ENCODE measurements at regions not wholly inside any gene's neighbourhood (a gene's known extent, or its start where the extent isn't known, plus 50 kb on each side); places are given as distances from the start of the nearest gene placed in this dataset.
A peak's percentile ranks its signal among the peaks of the same experiment; 100 is the strongest.

GRCh38 chr20:58595167-58595566, 55.9 kb upstream of the STX16 start:
- TF ChIP-seq CTCF (conservative IDR thresholded peaks at IDR 0.05), result no peak
- H3K9ac ChIP-seq (ENCODE audit: extremely low read depth, low read length, poor library complexity, severe bottlenecking), result no peak overlapping the region
- Mint-ChIP-seq H3K4me1 (peaks cover 22% of the 10 kb centered on the region), H3K36me3 (ENCODE audit: low read depth) (peaks cover 6% of the 10 kb centered on the region), H3K9me3 (peaks cover 7% of the 10 kb centered on the region), H3K27ac (no peak overlapping the region), H3K27me3 (ENCODE audit: insufficient read depth) (peaks cover 5% of the 10 kb centered on the region), H3K4me3 (no peak overlapping the region)
- no peaks in the 10 kb centered on the region for H3K36me3 ChIP-seq (ENCODE audit: control insufficient read depth, insufficient read depth, low read length)
- H3K4me3 ChIP-seq (ENCODE audit: low read length), result no peak overlapping the region
- 93 to 100% methylated on average over 2 of the region's 3 CpGs for WGBS, 2 experiments (ENCODE audit: insufficient coverage in 1 of 2, insufficient read length in 1 of 2)
- H3K4me1 ChIP-seq (ENCODE audit: control insufficient read depth, insufficient read depth, low read length), result no peaks in the 10 kb centered on the region
- no peaks in the 10 kb centered on the region for H3K9me3 ChIP-seq (ENCODE audit: control insufficient read depth, low read length)
- no peak overlapping the region for H3K27ac ChIP-seq (ENCODE audit: low read depth, low read length)
- no peak for DNase-seq
- H3K27me3 ChIP-seq (ENCODE audit: control insufficient read depth, insufficient read depth, low read length, poor library complexity, severe bottlenecking), result no peaks in the 10 kb centered on the region

DNA sequence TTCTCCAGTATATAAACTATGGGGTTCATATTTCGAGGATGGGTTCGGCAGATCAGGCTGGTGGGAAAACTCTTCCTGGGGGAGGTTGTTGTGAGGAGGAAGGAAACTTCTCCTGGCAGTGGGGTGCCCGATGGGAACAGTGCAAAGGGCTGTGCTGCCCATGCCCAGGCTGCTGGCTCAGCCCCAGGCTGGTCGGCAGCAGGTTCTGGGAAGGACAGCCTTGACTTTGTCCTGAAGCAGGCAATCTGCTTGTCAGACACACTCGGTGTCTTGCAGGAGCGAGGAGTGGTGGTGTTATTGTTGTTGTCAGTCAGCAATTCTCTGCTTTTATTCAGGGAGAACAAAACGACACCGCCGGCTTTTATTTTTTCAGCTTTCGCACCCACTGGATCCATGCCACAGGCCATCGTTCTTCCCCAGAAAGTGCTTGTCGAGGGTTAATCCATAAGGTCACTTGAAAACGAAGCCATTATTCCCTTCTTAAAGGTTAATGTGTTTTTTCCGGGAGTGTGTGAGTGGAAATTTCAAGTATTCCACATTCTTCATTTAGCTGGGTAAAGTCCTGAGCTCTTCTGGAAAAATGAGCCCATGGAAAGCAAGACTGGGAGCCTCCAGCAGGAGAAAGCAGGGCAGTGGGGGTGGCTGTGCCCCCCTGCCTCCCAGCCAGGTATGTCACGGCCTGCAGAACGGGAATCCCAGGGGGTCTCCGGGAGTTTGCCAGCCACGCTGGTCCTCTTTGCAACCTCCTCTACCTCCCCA, 57.0 kb upstream of the STX16 start:
- H3K4me1 Mint-ChIP-seq, result peaks cover 22% of the 10 kb centered on the region
- peak overlapping the region; percentile 73 for H3K27ac ChIP-seq (ENCODE audit: low read depth, low read length)
- H3K9ac ChIP-seq (ENCODE audit: extremely low read depth, low read length, poor library complexity, severe bottlenecking), result no peak overlapping the region
- WGBS, 2 experiments (ENCODE audit: insufficient coverage in 1 of 2, insufficient read length in 1 of 2), result 79 to 86% methylated on average over 10 to 18 of the region's 18 CpGs
- no peak overlapping the region for H3K4me3 ChIP-seq (ENCODE audit: low read length)
- H3K9me3 Mint-ChIP-seq, result peaks cover 7% of the 10 kb centered on the region
- H3K36me3 ChIP-seq (ENCODE audit: control insufficient read depth, insufficient read depth, low read length), result no peaks in the 10 kb centered on the region
- no peaks in the 10 kb centered on the region for H3K4me1 ChIP-seq (ENCODE audit: control insufficient read depth, insufficient read depth, low read length)
- H3K27me3 Mint-ChIP-seq (ENCODE audit: insufficient read depth), result peaks cover 9% of the 10 kb centered on the region
- H3K27ac Mint-ChIP-seq, result no peak overlapping the region
- no peak for DNase-seq
- peaks cover 6% of the 10 kb centered on the region for H3K36me3 Mint-ChIP-seq (ENCODE audit: low read depth)
- TF ChIP-seq CTCF (conservative IDR thresholded peaks at IDR 0.05), result no peak
- H3K27me3 ChIP-seq (ENCODE audit: control insufficient read depth, insufficient read depth, low read length, poor library complexity, severe bottlenecking), result no peaks in the 10 kb centered on the region
- H3K9me3 ChIP-seq (ENCODE audit: control insufficient read depth, low read length), result no peaks in the 10 kb centered on the region
- no peak overlapping the region for H3K4me3 Mint-ChIP-seq

GRCh38 chr20:58592076-58592695, 58.9 kb upstream of the STX16 start:
- Histone ChIP-seq H3K9ac (ENCODE audit: extremely low read depth, low read length, poor library complexity, severe bottlenecking) (no peak overlapping the region), H3K9me3 (ENCODE audit: control insufficient read depth, low read length) (no peaks in the 10 kb centered on the region), H3K4me1 (ENCODE audit: control insufficient read depth, insufficient read depth, low read length) (no peaks in the 10 kb centered on the region), H3K27ac (ENCODE audit: low read depth, low read length) (no peak overlapping the region), H3K4me3 (ENCODE audit: low read length) (no peak overlapping the region), H3K27me3 (ENCODE audit: control insufficient read depth, insufficient read depth, low read length, poor library complexity, severe bottlenecking) (no peaks in the 10 kb centered on the region), H3K36me3 (ENCODE audit: control insufficient read depth, insufficient read depth, low read length) (no peaks in the 10 kb centered on the region)
- TF ChIP-seq CTCF (conservative IDR thresholded peaks at IDR 0.05), result no peak
- Mint-ChIP-seq H3K36me3 (ENCODE audit: low read depth) (peaks cover 6% of the 10 kb centered on the region), H3K27ac (no peak overlapping the region), H3K27me3 (ENCODE audit: insufficient read depth) (peaks cover 10% of the 10 kb centered on the region), H3K4me3 (no peak overlapping the region), H3K9me3 (peaks cover 7% of the 10 kb centered on the region), H3K4me1 (peaks cover 15% of the 10 kb centered on the region)
- WGBS, 2 experiments (ENCODE audit: insufficient coverage in 1 of 2, insufficient read length in 1 of 2), result 83 to 86% methylated on average over 10 to 13 of the region's 13 CpGs
- no peak for DNase-seq

All from endodermal cell (in vitro differentiated cells).